HEK293 (cell line): ENCODE measurements at regions not wholly inside any gene's neighbourhood (a gene's known extent, or its start where the extent isn't known, plus 50 kb on each side); places are given as distances from the start of the nearest gene placed in this dataset.

Source experiments
- CTCF ChIA-PET: fragments of 350-600 bp; formaldehyde crosslinking; extraction: SDS; loops from one replicate; lab custom pipeline; 2021; ENCODE audit warnings: antibody characterized with exemption; lab: Yijun Ruan, JAX
- POLR2A ChIA-PET: fragments of 300-600 bp; formaldehyde crosslinking; extraction: SDS; loops from one replicate; lab custom pipeline; 2020; ENCODE audit warnings: antibody characterized with exemption, inconsistent platforms; lab: Yijun Ruan, JAX
- H3K27ac ChIP-seq: fragments of 200-500 bp; sonication (Bioruptor generic); 2 replicates; pipeline ENCODE4 v1.5.1; 2014; ENCODE audit warnings: low read depth, low read length, control low read depth, inconsistent platforms; ENCODE audit errors: extremely low read depth
- H3K36me3 ChIP-seq, 2 experiments: fragments of 200-500 bp in 1 of 2; sonication (Bioruptor generic) in 1 of 2; 1 replicate in 1 of 2; 2 replicates in 1 of 2; pipeline ENCODE4 v1.5.1; 2014 to 2017; ENCODE audit warnings: inconsistent platforms in 2 of 2, low read length in 2 of 2; ENCODE audit not compliant: control insufficient read depth in 2 of 2, insufficient read depth in 1 of 2
- H3K4me1 ChIP-seq: fragments of 200-500 bp; sonication (Bioruptor generic); 2 replicates; pipeline ENCODE4 v1.5.1; 2014; ENCODE audit warnings: mild to moderate bottlenecking, low read length, inconsistent platforms; ENCODE audit not compliant: control insufficient read depth, insufficient read depth
- H3K4me3 ChIP-seq: 2 replicates; pipeline ENCODE4 v1.5.1; 2011; ENCODE audit warnings: low read depth, mild to moderate bottlenecking, control low read depth, low read length, moderate library complexity
- H3K9me3 ChIP-seq: fragments of 200-500 bp; sonication (Bioruptor generic); 2 replicates; pipeline ENCODE4 v1.5.1; 2014; ENCODE audit warnings: low read depth, low read length, inconsistent platforms; ENCODE audit not compliant: control insufficient read depth, insufficient read depth
- ATF2 ChIP-seq: fragments of 450-650 bp; formaldehyde crosslinking; IDR thresholded peaks from 2 replicates; pipeline ENCODE4 v1.5.1; 2016; ENCODE audit warnings: missing biosample characterization, missing genetic modification characterization, low read depth
- GLIS1 ChIP-seq: fragments of 450-650 bp; formaldehyde crosslinking; IDR thresholded peaks from 2 replicates; pipeline ENCODE4 v1.5.1; 2016; ENCODE audit warnings: missing biosample characterization, missing genetic modification characterization
- IKZF3 ChIP-seq: fragments of 450-650 bp; IDR thresholded peaks from 2 replicates; pipeline ENCODE4 v1.5.0; 2018; ENCODE audit warnings: missing biosample characterization, mild to moderate bottlenecking, missing genetic modification characterization, moderate library complexity
- MEIS1 ChIP-seq: sonication (generic); formaldehyde crosslinking; IDR thresholded peaks from 2 replicates; pipeline ENCODE4 v1.8.1; 2022; ENCODE audit warnings: missing genetic modification reagents, mild to moderate bottlenecking, borderline replicate concordance
- OVOL3 ChIP-seq: fragments of 450-650 bp; formaldehyde crosslinking; IDR thresholded peaks from 2 replicates; pipeline ENCODE4 v1.5.1; 2016; ENCODE audit warnings: missing biosample characterization, missing genetic modification characterization
- PRDM4 ChIP-seq: fragments of 450-650 bp; formaldehyde crosslinking; IDR thresholded peaks from 2 replicates; pipeline ENCODE4 v1.5.1; 2017; ENCODE audit warnings: missing biosample characterization, missing genetic modification characterization
- SP7 ChIP-seq: fragments of 450-650 bp; formaldehyde crosslinking; IDR thresholded peaks from 2 replicates; pipeline ENCODE4 v1.5.1; 2016; ENCODE audit warnings: missing biosample characterization, missing genetic modification characterization
- TCF7L2 ChIP-seq: IDR thresholded peaks from 2 replicates; pipeline ENCODE4 v1.6.1; 2011; ENCODE audit warnings: low read depth, mild to moderate bottlenecking, inconsistent platforms, low read length, moderate library complexity, borderline replicate concordance
- WT1 ChIP-seq: fragments of 450-650 bp; formaldehyde crosslinking; IDR thresholded peaks from 2 replicates; pipeline ENCODE4 v1.5.1; 2016; ENCODE audit warnings: missing biosample characterization, missing genetic modification characterization
- ZBTB10 ChIP-seq: fragments of 450-650 bp; formaldehyde crosslinking; IDR thresholded peaks from 2 replicates; pipeline ENCODE4 v1.5.1; 2016; ENCODE audit warnings: missing biosample characterization, missing genetic modification characterization
- ZBTB21 ChIP-seq: fragments of 450-650 bp; formaldehyde crosslinking; IDR thresholded peaks from 2 replicates; pipeline ENCODE4 v1.5.1; 2017; ENCODE audit warnings: missing biosample characterization, missing genetic modification characterization
- ZBTB44 ChIP-seq: fragments of 450-650 bp; IDR thresholded peaks from 2 replicates; pipeline ENCODE4 v1.5.1; 2018; ENCODE audit warnings: missing biosample characterization, mild to moderate bottlenecking, missing genetic modification characterization
- ZNF18 ChIP-seq: fragments of 450-650 bp; formaldehyde crosslinking; IDR thresholded peaks from 2 replicates; pipeline ENCODE4 v1.5.1; 2016; ENCODE audit warnings: missing biosample characterization, missing genetic modification characterization
- ZNF24 ChIP-seq: fragments of 450-650 bp; formaldehyde crosslinking; IDR thresholded peaks from 2 replicates; pipeline ENCODE4 v1.5.1; 2016; ENCODE audit warnings: missing biosample characterization, missing genetic modification characterization
- ZNF292 ChIP-seq: fragments of 450-650 bp; formaldehyde crosslinking; IDR thresholded peaks from 2 replicates; pipeline ENCODE4 v1.5.1; 2016; ENCODE audit warnings: low read depth, missing biosample characterization, missing genetic modification characterization, borderline replicate concordance
- ZNF335 ChIP-seq: fragments of 450-650 bp; formaldehyde crosslinking; conservative IDR thresholded peaks from 2 replicates; pipeline ENCODE4 v1.5.1; 2016; ENCODE audit warnings: missing biosample characterization, missing genetic modification characterization
- ZNF366 ChIP-seq: fragments of 450-650 bp; formaldehyde crosslinking; conservative IDR thresholded peaks from 2 replicates; pipeline ENCODE4 v1.5.1; 2016; ENCODE audit warnings: missing biosample characterization, missing genetic modification characterization
- ZNF416 ChIP-seq: fragments of 450-650 bp; formaldehyde crosslinking; IDR thresholded peaks from 2 replicates; pipeline ENCODE4 v1.5.1; 2016; ENCODE audit warnings: missing biosample characterization, missing genetic modification characterization
- ZNF426 ChIP-seq: fragments of 450-650 bp; formaldehyde crosslinking; IDR thresholded peaks from 2 replicates; pipeline ENCODE4 v1.5.1; 2017; ENCODE audit warnings: missing biosample characterization, missing genetic modification characterization, mild to moderate bottlenecking, inconsistent platforms, moderate library complexity
- ZNF449 ChIP-seq: fragments of 450-650 bp; formaldehyde crosslinking; IDR thresholded peaks from 2 replicates; pipeline ENCODE4 v1.5.1; 2017; ENCODE audit warnings: missing biosample characterization, mild to moderate bottlenecking, missing genetic modification characterization, moderate library complexity
- ZNF580 ChIP-seq: fragments of 450-650 bp; formaldehyde crosslinking; IDR thresholded peaks from 2 replicates; pipeline ENCODE4 v1.5.1; 2016; ENCODE audit warnings: missing biosample characterization, missing genetic modification characterization
- ZNF623 ChIP-seq: fragments of 450-650 bp; formaldehyde crosslinking; IDR thresholded peaks from 2 replicates; pipeline ENCODE4 v1.5.1; 2016; ENCODE audit warnings: missing biosample characterization, missing genetic modification characterization
- ZNF660 ChIP-seq: fragments of 450-650 bp; IDR thresholded peaks from 2 replicates; pipeline ENCODE4 v1.5.1; 2018; ENCODE audit warnings: missing biosample characterization, mild to moderate bottlenecking, missing genetic modification characterization
- ZNF776 ChIP-seq: fragments of 450-650 bp; formaldehyde crosslinking; IDR thresholded peaks from 2 replicates; pipeline ENCODE4 v1.5.0; 2017; ENCODE audit warnings: missing biosample characterization, missing genetic modification characterization, borderline replicate concordance

GRCh38 chr1:69263921-69264391, 303.8 kb upstream of the LRRC7 start:
- CTCF ChIA-PET = interaction anchor here (0.7 to 1.8 kb wide), 3 partner anchors 21 to 474 kb away, joined by 4 to 10 read pairs (median 5); no protein-coding TSS in a partner anchor
- TF ChIP-seq MEIS1 (CRISPR knock-in tag) = 0 out of 2 replicates have a peak, but pooled peaks have one; percentile 30
- TF ChIP-seq OVOL3 (tag by site-specific recombination) = no peak
- TF ChIP-seq ZNF416 = no peak
- peak; percentile 75 for TF ChIP-seq ZNF660 (tag by site-specific recombination)
- no peak for TF ChIP-seq ZNF449 (tag by site-specific recombination)
- peak; percentile 72 for TF ChIP-seq PRDM4 (tag by site-specific recombination)
- peak; percentile 71; the same call in 1 of the 2 replicates for TF ChIP-seq ZNF580 (tag by site-specific recombination)
- no peak for TF ChIP-seq ZNF18 (tag by site-specific recombination)
- TF ChIP-seq TCF7L2 = peak; percentile 39; the same call in 1 of the 2 replicates
- peak; percentile 94 for TF ChIP-seq SP7
- 0 out of 2 replicates have a peak, but pooled peaks have one; percentile 29 for TF ChIP-seq ZBTB21
- TF ChIP-seq GLIS1 (tag by site-specific recombination) = peak; percentile 42; the same call in 1 of the 2 replicates
- TF ChIP-seq ZBTB10 (tag by site-specific recombination) = 0 out of 2 replicates have a peak, but pooled peaks have one; percentile 23
- no peak for TF ChIP-seq ZNF623
- no peak for TF ChIP-seq ZNF426 (tag by site-specific recombination)
- peak; percentile 74 for TF ChIP-seq ZNF366
- TF ChIP-seq WT1 (tag by site-specific recombination) = peak; percentile 67; the same call in 1 of the 2 replicates
- peak; percentile 31; the same call in 1 of the 2 replicates for TF ChIP-seq ZNF24 (tag by site-specific recombination)
- TF ChIP-seq ZBTB44 = peak; percentile 68
- TF ChIP-seq ZNF292 (tag by site-specific recombination) = no peak
- peak; percentile 41; the same call in 1 of the 2 replicates for TF ChIP-seq ZNF335 (tag by site-specific recombination)
- peak; percentile 33; the same call in 1 of the 2 replicates for TF ChIP-seq IKZF3 (tag by site-specific recombination)
- no peak for TF ChIP-seq ZNF776
- TF ChIP-seq ATF2 (tag by site-specific recombination) = 0 out of 2 replicates have a peak, but pooled peaks have one; percentile 17

More at GRCh38 chr1:69263921-69264391, 303.8 kb upstream of the LRRC7 start:
- POLR2A ChIA-PET = no interaction called here
- H3K9me3 ChIP-seq = no peaks in the 10 kb centered on the region
- H3K27ac ChIP-seq = peak overlapping the region; percentile 52
- no peaks in the 10 kb centered on the region for H3K36me3 ChIP-seq
- H3K4me3 ChIP-seq = no peak overlapping the region
- H3K4me1 ChIP-seq = peaks cover 19% of the 10 kb centered on the region
